ENCODE measurements at regions not wholly inside any gene's neighbourhood (a gene's known extent, or its start where the extent isn't known, plus 50 kb on each side); places are given as distances from the start of the nearest gene placed in this dataset.
"Not testable (repeated sequence)": the region's sequence is repeated elsewhere in the genome, so short reads cannot be mapped to it uniquely, and the experiment has no call there.

DNA sequence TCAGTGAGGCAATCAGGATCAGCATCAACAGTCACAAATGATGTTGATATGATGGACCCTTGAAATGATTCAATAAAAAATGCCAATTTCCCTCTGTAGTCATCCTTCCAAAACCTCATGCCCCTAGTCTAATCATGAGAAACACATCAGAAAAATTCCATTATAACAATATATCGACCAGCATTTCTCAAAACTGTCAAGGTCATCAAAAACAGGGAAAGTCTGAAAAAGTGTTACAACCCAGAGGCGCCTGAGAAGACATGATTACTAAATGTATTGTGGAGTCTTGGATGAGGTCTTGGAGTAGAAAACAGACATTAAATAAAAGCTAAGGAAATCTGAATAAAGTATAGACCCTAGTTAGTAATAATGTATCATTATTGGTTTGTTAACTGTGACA is 133.8 kb downstream of the SLC35B3 start:
- Histone ChIP-seq H3K27ac (no peak overlapping the region), H3K9me3 (ENCODE audit: control insufficient read depth, low read length) (no peaks in the 10 kb centered on the region), H3K4me2 (ENCODE audit: low read length) (no peak overlapping the region), H3K79me2 (no peaks in the 10 kb centered on the region), H2AFZ (no peak overlapping the region), H3K4me3 (ENCODE audit: low read depth, low read length) (no peak overlapping the region), H3K4me1 (no peaks in the 10 kb centered on the region), H3K9ac (no peak overlapping the region), H3K36me3 (ENCODE audit: control insufficient read depth, insufficient read depth, low read length) (no peaks in the 10 kb centered on the region), H3K27me3 (ENCODE audit: control insufficient read depth, insufficient read depth, low read length) (no peaks in the 10 kb centered on the region)
- TF ChIP-seq, protein P1, sequence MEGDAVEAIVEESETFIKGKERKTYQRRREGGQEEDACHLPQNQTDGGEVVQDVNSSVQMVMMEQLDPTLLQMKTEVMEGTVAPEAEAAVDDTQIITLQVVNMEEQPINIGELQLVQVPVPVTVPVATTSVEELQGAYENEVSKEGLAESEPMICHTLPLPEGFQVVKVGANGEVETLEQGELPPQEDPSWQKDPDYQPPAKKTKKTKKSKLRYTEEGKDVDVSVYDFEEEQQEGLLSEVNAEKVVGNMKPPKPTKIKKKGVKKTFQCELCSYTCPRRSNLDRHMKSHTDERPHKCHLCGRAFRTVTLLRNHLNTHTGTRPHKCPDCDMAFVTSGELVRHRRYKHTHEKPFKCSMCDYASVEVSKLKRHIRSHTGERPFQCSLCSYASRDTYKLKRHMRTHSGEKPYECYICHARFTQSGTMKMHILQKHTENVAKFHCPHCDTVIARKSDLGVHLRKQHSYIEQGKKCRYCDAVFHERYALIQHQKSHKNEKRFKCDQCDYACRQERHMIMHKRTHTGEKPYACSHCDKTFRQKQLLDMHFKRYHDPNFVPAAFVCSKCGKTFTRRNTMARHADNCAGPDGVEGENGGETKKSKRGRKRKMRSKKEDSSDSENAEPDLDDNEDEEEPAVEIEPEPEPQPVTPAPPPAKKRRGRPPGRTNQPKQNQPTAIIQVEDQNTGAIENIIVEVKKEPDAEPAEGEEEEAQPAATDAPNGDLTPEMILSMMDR (IDR thresholded peaks at IDR 0.05), result no peak

DNA sequence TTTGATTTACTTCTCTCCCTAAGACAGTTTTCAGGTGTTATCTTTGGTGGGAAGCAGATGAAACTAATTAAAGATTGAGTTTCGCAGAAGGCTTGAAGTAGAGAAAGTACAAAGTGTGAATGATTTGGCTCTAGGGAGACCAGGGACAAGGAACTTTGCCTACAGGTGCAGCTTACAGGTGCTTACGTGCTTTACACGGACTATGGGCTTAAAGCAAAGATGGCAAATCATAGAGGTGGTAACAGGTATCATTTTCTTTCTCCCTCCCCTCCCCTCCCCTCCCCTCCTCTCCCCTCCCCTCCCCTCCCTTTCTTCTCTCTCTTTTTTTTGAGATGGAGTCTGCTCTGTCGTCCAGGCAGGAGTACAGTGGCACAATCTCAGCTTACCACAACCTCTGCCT is 136.3 kb downstream of the SLC35B3 start:
- no peak overlapping the region for H3K4me2 ChIP-seq (ENCODE audit: low read length)
- H3K36me3 ChIP-seq (ENCODE audit: control insufficient read depth, insufficient read depth, low read length), result no peaks in the 10 kb centered on the region
- TF ChIP-seq, protein P1 (IDR thresholded peaks at IDR 0.05), result no peak
- H3K9ac ChIP-seq, result no peak overlapping the region
- no peaks in the 10 kb centered on the region for H3K79me2 ChIP-seq
- H3K27ac ChIP-seq, result no peak overlapping the region
- no peak overlapping the region for H2AFZ ChIP-seq
- H3K9me3 ChIP-seq (ENCODE audit: control insufficient read depth, low read length), result no peaks in the 10 kb centered on the region
- no peaks in the 10 kb centered on the region for H3K4me1 ChIP-seq
- no peak overlapping the region for H3K4me3 ChIP-seq (ENCODE audit: low read depth, low read length)
- no peaks in the 10 kb centered on the region for H3K27me3 ChIP-seq (ENCODE audit: control insufficient read depth, insufficient read depth, low read length)

DNA sequence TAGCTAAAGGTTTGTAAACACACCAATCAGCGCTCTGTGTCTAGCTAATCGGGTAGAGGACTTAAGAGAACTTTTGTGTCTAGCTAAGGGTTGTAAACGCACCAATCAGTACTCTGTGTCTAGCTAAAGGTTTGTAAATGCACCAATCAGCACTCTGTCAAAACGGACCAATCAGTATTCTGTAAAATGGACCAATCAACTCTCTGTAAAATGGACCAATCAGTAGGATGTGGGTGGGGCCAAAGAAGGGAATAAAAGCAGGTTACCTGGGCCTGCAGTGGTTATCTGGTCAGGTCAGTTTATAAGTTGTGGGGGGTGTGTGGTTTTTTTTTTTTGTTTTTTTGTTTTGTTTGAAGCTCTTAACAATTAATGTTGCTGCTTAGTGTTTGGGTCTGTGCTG is 152.4 kb downstream of the SLC35B3 start:
- not testable (repeated sequence) for H3K79me2 ChIP-seq; H3K9ac ChIP-seq; H2AFZ ChIP-seq; H3K4me3 ChIP-seq (ENCODE audit: low read depth, low read length); H3K27me3 ChIP-seq (ENCODE audit: control insufficient read depth, insufficient read depth, low read length); H3K9me3 ChIP-seq (ENCODE audit: control insufficient read depth, low read length); H3K4me1 ChIP-seq; H3K36me3 ChIP-seq (ENCODE audit: control insufficient read depth, insufficient read depth, low read length); H3K27ac ChIP-seq; H3K4me2 ChIP-seq (ENCODE audit: low read length)

DNA sequence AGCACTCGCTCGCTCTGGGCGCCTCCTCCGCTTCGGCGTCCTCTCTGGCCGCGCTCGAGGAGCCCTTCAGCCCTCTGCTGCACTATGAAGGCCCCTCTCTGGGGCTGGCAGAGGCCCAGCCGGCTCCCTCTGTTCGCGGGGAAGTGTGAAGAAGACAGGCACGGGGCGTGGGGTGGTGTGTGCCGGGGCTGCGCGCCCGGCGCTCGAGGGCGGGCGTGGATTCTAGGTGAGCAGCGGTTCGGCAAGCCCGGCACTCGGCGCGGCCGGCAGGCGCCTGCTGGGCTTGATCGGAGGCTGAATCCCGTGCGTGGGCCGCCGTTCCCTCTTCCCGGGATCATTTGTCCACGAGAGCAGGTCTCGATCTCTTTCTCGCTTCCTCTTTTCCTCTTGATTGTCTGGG is 153.0 kb downstream of the SLC35B3 start:
- Histone ChIP-seq H3K9ac (no peak overlapping the region), H3K4me1 (no peaks in the 10 kb centered on the region), H3K4me3 (ENCODE audit: low read depth, low read length) (no peak overlapping the region), H3K27me3 (ENCODE audit: control insufficient read depth, insufficient read depth, low read length) (no peaks in the 10 kb centered on the region), H3K27ac (no peak overlapping the region), H3K36me3 (ENCODE audit: control insufficient read depth, insufficient read depth, low read length) (no peaks in the 10 kb centered on the region), H3K79me2 (no peaks in the 10 kb centered on the region), H3K9me3 (ENCODE audit: control insufficient read depth, low read length) (no peaks in the 10 kb centered on the region), H3K4me2 (ENCODE audit: low read length) (no peak overlapping the region), H2AFZ (no peak overlapping the region)
- TF ChIP-seq, protein P1 (IDR thresholded peaks at IDR 0.05), result no peak

DNA sequence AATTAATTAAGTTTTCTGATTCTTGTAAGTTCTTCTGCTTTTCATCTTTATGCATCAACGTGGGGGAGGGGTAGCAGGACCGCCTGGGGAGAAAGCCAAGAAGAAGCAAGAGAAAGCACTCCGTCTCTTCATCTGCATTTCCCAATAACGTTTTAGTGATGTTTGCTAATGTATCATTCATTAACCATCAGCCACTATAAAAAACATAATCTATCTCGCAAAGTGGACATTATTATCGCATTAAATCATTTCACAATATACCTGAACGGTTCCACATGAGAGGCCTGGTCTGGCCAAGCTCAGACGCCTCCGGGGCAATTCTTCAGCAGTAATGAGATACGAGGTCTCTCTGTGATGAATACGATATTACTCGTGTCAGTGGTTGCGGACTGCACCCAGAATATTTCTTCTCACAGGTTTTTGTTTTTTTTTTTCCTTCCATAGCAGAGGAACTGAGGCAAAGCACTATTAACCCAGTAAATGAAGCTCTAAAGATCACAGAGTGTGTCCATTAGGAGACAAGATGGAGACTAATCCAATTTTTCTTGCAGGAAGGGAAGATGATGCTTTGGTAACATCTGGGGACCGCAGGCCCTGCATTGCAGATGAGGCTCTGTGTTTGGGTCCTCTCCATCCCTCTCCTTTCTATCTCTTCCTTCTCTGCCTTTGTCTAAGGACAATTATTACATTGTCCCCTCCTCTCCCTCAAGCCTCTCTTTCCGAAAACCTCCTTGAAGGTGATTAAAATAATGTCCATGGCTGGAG is 156.1 kb downstream of the SLC35B3 start:
- Histone ChIP-seq H3K36me3 (ENCODE audit: control insufficient read depth, insufficient read depth, low read length) (no peaks in the 10 kb centered on the region), H3K9me3 (ENCODE audit: control insufficient read depth, low read length) (no peaks in the 10 kb centered on the region), H3K4me1 (no peaks in the 10 kb centered on the region), H3K4me2 (ENCODE audit: low read length) (no peak overlapping the region), H3K9ac (no peak overlapping the region), H3K4me3 (ENCODE audit: low read depth, low read length) (no peak overlapping the region), H3K79me2 (no peaks in the 10 kb centered on the region), H3K27ac (no peak overlapping the region), H3K27me3 (ENCODE audit: control insufficient read depth, insufficient read depth, low read length) (no peaks in the 10 kb centered on the region), H2AFZ (no peak overlapping the region)
- TF ChIP-seq, protein P1 (IDR thresholded peaks at IDR 0.05), result no peak
